MM.1S (cell line): ENCODE measurements at regions not wholly inside any gene's neighbourhood (a gene's known extent, or its start where the extent isn't known, plus 50 kb on each side); places are given as distances from the start of the nearest gene placed in this dataset.

ENCODE experiments used
- DNase-seq: peaks from one replicate; pipeline ENCODE4 v3.0.0-alpha.2; 2015
- H2AFZ ChIP-seq: fragments of 300-600 bp; sonication (generic); 2 replicates; pipeline ENCODE4 v1.6.0; 2016; ENCODE audit warnings: antibody characterized with exemption, low read length
- H3F3A ChIP-seq: fragments of 300-600 bp; sonication (generic); 2 replicates; pipeline ENCODE4 v1.6.1; 2016; ENCODE audit warnings: mild to moderate bottlenecking, antibody characterized with exemption, low read length, moderate library complexity, mixed read lengths; ENCODE audit not compliant: insufficient read depth
- H3K27ac ChIP-seq: fragments of 300-600 bp; sonication (generic); 2 replicates; pipeline ENCODE4 v1.5.1; 2016; ENCODE audit warnings: mild to moderate bottlenecking, low read length
- H3K27me3 ChIP-seq: fragments of 300-600 bp; sonication (generic); replicated peaks from 2 replicates; pipeline ENCODE4 v1.6.0; 2016; ENCODE audit warnings: low read length; ENCODE audit not compliant: insufficient read depth
- H3K36me3 ChIP-seq: fragments of 300-600 bp; sonication (generic); replicated peaks from 2 replicates; pipeline ENCODE4 v1.6.1; 2016; ENCODE audit warnings: mild to moderate bottlenecking, low read length, mixed read lengths; ENCODE audit not compliant: insufficient read depth
- H3K4me1 ChIP-seq: fragments of 300-600 bp; sonication (generic); 2 replicates; pipeline ENCODE4 v1.6.1; 2016; ENCODE audit warnings: low read length, mixed read lengths
- H3K4me2 ChIP-seq: fragments of 300-600 bp; sonication (generic); 2 replicates; pipeline ENCODE4 v1.6.0; 2016; ENCODE audit warnings: low read depth, low read length
- H3K4me3 ChIP-seq: fragments of 300-600 bp; sonication (generic); 2 replicates; pipeline ENCODE4 v1.5.1; 2016; ENCODE audit warnings: low read length, mixed read lengths
- H3K79me2 ChIP-seq: fragments of 300-600 bp; sonication (generic); 2 replicates; pipeline ENCODE4 v1.6.1; 2016; ENCODE audit warnings: mixed run types, low read length, mixed read lengths
- H3K9ac ChIP-seq: fragments of 300-600 bp; sonication (generic); 2 replicates; pipeline ENCODE4 v1.6.1; 2016; ENCODE audit warnings: low read length, mixed read lengths
- H3K9me2 ChIP-seq: fragments of 300-600 bp; sonication (generic); replicated peaks from 2 replicates; pipeline ENCODE4 v1.6.1; 2016; ENCODE audit warnings: mild to moderate bottlenecking, low read length, mixed read lengths; ENCODE audit not compliant: insufficient read depth
- H3K9me3 ChIP-seq: fragments of 300-600 bp; sonication (generic); replicated peaks from 2 replicates; pipeline ENCODE4 v1.6.1; 2016; ENCODE audit warnings: mild to moderate bottlenecking, low read length, mixed read lengths; ENCODE audit not compliant: insufficient read depth
- H4K20me1 ChIP-seq: fragments of 300-600 bp; sonication (generic); 2 replicates; pipeline ENCODE4 v1.6.1; 2016; ENCODE audit warnings: mild to moderate bottlenecking, low read length, moderate library complexity, mixed read lengths; ENCODE audit not compliant: insufficient read depth
- CTCF ChIP-seq: fragments of 300-600 bp; sonication (generic); IDR thresholded peaks from 2 replicates; pipeline ENCODE4 v1.5.1; 2016; ENCODE audit warnings: antibody characterized with exemption, low read length, mixed read lengths
- EZH2 ChIP-seq: fragments of 300-600 bp; sonication (generic); optimal IDR thresholded peaks from 2 replicates; pipeline ENCODE3; 2017; ENCODE audit warnings: low read depth, mild to moderate bottlenecking, antibody characterized with exemption, low read length, mixed read lengths
- EZH2phosphoT487 ChIP-seq: fragments of 300-600 bp; sonication (generic); IDR thresholded peaks from 2 replicates; pipeline ENCODE4 v1.6.1; 2018; ENCODE audit warnings: antibody characterized with exemption, low read length

GRCh38 chr10:78319841-78320240 lies 286.2 kb downstream of the RPS24 start:
- TF ChIP-seq EZH2 (no peak), EZH2phosphoT487 (no peak), CTCF (no peak)
- no peak overlapping the region for H3K27ac ChIP-seq
- H3F3A ChIP-seq: no peaks in the 10 kb centered on the region
- no peak overlapping the region for H2AFZ ChIP-seq
- no peaks in the 10 kb centered on the region for H4K20me1 ChIP-seq
- H3K27me3 ChIP-seq: no peaks in the 10 kb centered on the region
- no peaks in the 10 kb centered on the region for H3K9me3 ChIP-seq
- H3K79me2 ChIP-seq: no peaks in the 10 kb centered on the region
- no peaks in the 10 kb centered on the region for H3K36me3 ChIP-seq
- no peak overlapping the region for H3K4me2 ChIP-seq
- H3K9ac ChIP-seq: no peak overlapping the region
- no peak overlapping the region for H3K4me3 ChIP-seq
- DNase-seq: no peak
- no peaks in the 10 kb centered on the region for H3K9me2 ChIP-seq
- no peaks in the 10 kb centered on the region for H3K4me1 ChIP-seq

- Histone ChIP-seq H3K9me3 (no peaks in the 10 kb centered on the region), H3K9ac (no peak overlapping the region), H2AFZ (no peak overlapping the region), H3K4me3 (no peak overlapping the region), H3F3A (no peaks in the 10 kb centered on the region), H3K27me3 (no peaks in the 10 kb centered on the region), H3K4me1 (no peaks in the 10 kb centered on the region), H3K9me2 (no peaks in the 10 kb centered on the region), H3K79me2 (no peaks in the 10 kb centered on the region), H4K20me1 (no peaks in the 10 kb centered on the region), H3K4me2 (no peak overlapping the region), H3K27ac (no peak overlapping the region), H3K36me3 (no peaks in the 10 kb centered on the region)
- DNase-seq: no peak
- TF ChIP-seq CTCF (no peak), EZH2 (no peak), EZH2phosphoT487 (no peak)
These were observed 286.8 kb downstream of the RPS24 start for GRCh38 chr10:78320506-78320905.

GRCh38 chr10:78321000-78321399 lies 287.3 kb downstream of the RPS24 start:
- Histone ChIP-seq H4K20me1 (no peaks in the 10 kb centered on the region), H3K9ac (no peak overlapping the region), H3F3A (no peaks in the 10 kb centered on the region), H3K4me3 (no peak overlapping the region), H2AFZ (no peak overlapping the region), H3K27ac (no peak overlapping the region), H3K9me3 (no peaks in the 10 kb centered on the region), H3K79me2 (no peaks in the 10 kb centered on the region), H3K27me3 (no peaks in the 10 kb centered on the region), H3K9me2 (no peaks in the 10 kb centered on the region), H3K4me2 (no peak overlapping the region), H3K36me3 (no peaks in the 10 kb centered on the region), H3K4me1 (no peaks in the 10 kb centered on the region)
- TF ChIP-seq EZH2 (no peak), CTCF (no peak), EZH2phosphoT487 (no peak)
- DNase-seq: no peak

GRCh38 chr10:78321500-78321899 lies 287.8 kb downstream of the RPS24 start:
- H3F3A ChIP-seq: no peaks in the 10 kb centered on the region

More at GRCh38 chr10:78321500-78321899, 287.8 kb downstream of the RPS24 start:
- Histone ChIP-seq H3K9ac (no peak overlapping the region), H3K79me2 (no peaks in the 10 kb centered on the region), H3K9me3 (no peaks in the 10 kb centered on the region), H3K4me3 (no peak overlapping the region), H3K4me1 (no peaks in the 10 kb centered on the region), H3K27me3 (no peaks in the 10 kb centered on the region), H4K20me1 (no peaks in the 10 kb centered on the region), H3K27ac (no peak overlapping the region), H2AFZ (no peak overlapping the region), H3K36me3 (no peaks in the 10 kb centered on the region), H3K9me2 (no peaks in the 10 kb centered on the region), H3K4me2 (no peak overlapping the region)
- TF ChIP-seq CTCF (no peak), EZH2 (no peak), EZH2phosphoT487 (no peak)
- DNase-seq: no peak
